ENCODE measurements at regions not wholly inside any gene's neighbourhood (a gene's known extent, or its start where the extent isn't known, plus 50 kb on each side); places are given as distances from the start of the nearest gene placed in this dataset.

DNA sequence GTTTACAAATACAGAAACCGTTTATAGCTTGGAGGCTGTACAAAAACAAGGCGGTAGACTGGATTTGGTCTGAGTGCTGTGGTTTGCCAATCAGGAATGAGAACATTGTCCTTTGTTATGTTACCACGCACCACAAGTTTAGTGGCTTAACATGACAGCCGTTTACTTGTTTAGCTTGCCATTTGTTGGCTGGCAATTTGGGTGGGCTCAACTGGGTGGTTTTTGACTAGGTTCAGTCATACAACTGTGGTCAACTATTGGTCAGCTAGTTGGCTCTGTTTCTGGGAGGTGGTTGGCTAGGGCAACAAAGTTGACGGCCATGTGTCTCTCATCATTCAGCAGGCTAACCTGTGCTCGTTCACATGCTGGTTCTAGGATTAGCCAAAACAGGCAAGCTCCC lies 60.1 kb upstream of the SP8 start:
- TF ChIP-seq FOXJ3 (CRISPR knock-in tag; IDR thresholded peaks at IDR 0.05; ENCODE audit: borderline replicate concordance) (no peak), ELF4 (CRISPR knock-in tag; IDR thresholded peaks at IDR 0.05; ENCODE audit: low read depth) (no peak), ETV6 (CRISPR knock-in tag; IDR thresholded peaks at IDR 0.05) (no peak), NR2C2 (CRISPR knock-in tag; IDR thresholded peaks at IDR 0.05) (no peak)
- TF ChIP-seq, protein P1, sequence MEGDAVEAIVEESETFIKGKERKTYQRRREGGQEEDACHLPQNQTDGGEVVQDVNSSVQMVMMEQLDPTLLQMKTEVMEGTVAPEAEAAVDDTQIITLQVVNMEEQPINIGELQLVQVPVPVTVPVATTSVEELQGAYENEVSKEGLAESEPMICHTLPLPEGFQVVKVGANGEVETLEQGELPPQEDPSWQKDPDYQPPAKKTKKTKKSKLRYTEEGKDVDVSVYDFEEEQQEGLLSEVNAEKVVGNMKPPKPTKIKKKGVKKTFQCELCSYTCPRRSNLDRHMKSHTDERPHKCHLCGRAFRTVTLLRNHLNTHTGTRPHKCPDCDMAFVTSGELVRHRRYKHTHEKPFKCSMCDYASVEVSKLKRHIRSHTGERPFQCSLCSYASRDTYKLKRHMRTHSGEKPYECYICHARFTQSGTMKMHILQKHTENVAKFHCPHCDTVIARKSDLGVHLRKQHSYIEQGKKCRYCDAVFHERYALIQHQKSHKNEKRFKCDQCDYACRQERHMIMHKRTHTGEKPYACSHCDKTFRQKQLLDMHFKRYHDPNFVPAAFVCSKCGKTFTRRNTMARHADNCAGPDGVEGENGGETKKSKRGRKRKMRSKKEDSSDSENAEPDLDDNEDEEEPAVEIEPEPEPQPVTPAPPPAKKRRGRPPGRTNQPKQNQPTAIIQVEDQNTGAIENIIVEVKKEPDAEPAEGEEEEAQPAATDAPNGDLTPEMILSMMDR (IDR thresholded peaks at IDR 0.05) = no peak
- TF ChIP-seq, protein P2, sequence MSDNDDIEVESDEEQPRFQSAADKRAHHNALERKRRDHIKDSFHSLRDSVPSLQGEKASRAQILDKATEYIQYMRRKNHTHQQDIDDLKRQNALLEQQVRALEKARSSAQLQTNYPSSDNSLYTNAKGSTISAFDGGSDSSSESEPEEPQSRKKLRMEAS (CRISPR knock-in tag; IDR thresholded peaks at IDR 0.05) = no peak
- TF ChIP-seq, protein P3, sequence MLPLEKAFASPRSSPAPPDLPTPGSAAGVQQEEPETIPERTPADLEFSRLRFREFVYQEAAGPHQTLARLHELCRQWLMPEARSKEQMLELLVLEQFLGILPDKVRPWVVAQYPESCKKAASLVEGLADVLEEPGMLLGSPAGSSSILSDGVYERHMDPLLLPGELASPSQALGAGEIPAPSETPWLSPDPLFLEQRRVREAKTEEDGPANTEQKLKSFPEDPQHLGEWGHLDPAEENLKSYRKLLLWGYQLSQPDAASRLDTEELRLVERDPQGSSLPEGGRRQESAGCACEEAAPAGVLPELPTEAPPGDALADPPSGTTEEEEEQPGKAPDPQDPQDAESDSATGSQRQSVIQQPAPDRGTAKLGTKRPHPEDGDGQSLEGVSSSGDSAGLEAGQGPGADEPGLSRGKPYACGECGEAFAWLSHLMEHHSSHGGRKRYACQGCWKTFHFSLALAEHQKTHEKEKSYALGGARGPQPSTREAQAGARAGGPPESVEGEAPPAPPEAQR (CRISPR knock-in tag; IDR thresholded peaks at IDR 0.05) = no peak
- TF ChIP-seq, protein P4, sequence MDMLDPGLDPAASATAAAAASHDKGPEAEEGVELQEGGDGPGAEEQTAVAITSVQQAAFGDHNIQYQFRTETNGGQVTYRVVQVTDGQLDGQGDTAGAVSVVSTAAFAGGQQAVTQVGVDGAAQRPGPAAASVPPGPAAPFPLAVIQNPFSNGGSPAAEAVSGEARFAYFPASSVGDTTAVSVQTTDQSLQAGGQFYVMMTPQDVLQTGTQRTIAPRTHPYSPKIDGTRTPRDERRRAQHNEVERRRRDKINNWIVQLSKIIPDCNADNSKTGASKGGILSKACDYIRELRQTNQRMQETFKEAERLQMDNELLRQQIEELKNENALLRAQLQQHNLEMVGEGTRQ (CRISPR knock-in tag; IDR thresholded peaks at IDR 0.05) = no peak
- TF ChIP-seq, protein P5, sequence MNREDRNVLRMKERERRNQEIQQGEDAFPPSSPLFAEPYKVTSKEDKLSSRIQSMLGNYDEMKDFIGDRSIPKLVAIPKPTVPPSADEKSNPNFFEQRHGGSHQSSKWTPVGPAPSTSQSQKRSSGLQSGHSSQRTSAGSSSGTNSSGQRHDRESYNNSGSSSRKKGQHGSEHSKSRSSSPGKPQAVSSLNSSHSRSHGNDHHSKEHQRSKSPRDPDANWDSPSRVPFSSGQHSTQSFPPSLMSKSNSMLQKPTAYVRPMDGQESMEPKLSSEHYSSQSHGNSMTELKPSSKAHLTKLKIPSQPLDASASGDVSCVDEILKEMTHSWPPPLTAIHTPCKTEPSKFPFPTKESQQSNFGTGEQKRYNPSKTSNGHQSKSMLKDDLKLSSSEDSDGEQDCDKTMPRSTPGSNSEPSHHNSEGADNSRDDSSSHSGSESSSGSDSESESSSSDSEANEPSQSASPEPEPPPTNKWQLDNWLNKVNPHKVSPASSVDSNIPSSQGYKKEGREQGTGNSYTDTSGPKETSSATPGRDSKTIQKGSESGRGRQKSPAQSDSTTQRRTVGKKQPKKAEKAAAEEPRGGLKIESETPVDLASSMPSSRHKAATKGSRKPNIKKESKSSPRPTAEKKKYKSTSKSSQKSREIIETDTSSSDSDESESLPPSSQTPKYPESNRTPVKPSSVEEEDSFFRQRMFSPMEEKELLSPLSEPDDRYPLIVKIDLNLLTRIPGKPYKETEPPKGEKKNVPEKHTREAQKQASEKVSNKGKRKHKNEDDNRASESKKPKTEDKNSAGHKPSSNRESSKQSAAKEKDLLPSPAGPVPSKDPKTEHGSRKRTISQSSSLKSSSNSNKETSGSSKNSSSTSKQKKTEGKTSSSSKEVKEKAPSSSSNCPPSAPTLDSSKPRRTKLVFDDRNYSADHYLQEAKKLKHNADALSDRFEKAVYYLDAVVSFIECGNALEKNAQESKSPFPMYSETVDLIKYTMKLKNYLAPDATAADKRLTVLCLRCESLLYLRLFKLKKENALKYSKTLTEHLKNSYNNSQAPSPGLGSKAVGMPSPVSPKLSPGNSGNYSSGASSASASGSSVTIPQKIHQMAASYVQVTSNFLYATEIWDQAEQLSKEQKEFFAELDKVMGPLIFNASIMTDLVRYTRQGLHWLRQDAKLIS (CRISPR knock-in tag; IDR thresholded peaks at IDR 0.05; ENCODE audit: borderline replicate concordance) = no peak
